ENCODE measurements at regions not wholly inside any gene's neighbourhood (a gene's known extent, or its start where the extent isn't known, plus 50 kb on each side); places are given as distances from the start of the nearest gene placed in this dataset.
"Not testable (repeated sequence)": the region's sequence is repeated elsewhere in the genome, so short reads cannot be mapped to it uniquely, and the experiment has no call there.

- H2AFZ ChIP-seq: no peak overlapping the region
- H3K4me3 ChIP-seq (ENCODE audit: low read depth, low read length): no peak overlapping the region
- no peaks in the 10 kb centered on the region for H3K4me1 ChIP-seq
- H3K27ac ChIP-seq: no peak overlapping the region
- H3K9ac ChIP-seq: no peak overlapping the region
- H3K36me3 ChIP-seq (ENCODE audit: control insufficient read depth, insufficient read depth, low read length): no peaks in the 10 kb centered on the region
- TF ChIP-seq CTCF (IDR thresholded peaks at IDR 0.05): no peak
- no peak overlapping the region for H3K4me2 ChIP-seq (ENCODE audit: low read length)
- H3K9me3 ChIP-seq (ENCODE audit: control insufficient read depth, low read length): no peaks in the 10 kb centered on the region
- no peaks in the 10 kb centered on the region for H3K27me3 ChIP-seq (ENCODE audit: control insufficient read depth, insufficient read depth, low read length)
- H3K79me2 ChIP-seq: no peaks in the 10 kb centered on the region
Measured at GRCh38 chr2:144738749-144739148, 218.8 kb upstream of the ZEB2 start.

- no peak overlapping the region for H3K4me3 ChIP-seq (ENCODE audit: low read depth, low read length)
- H3K27ac ChIP-seq: no peak overlapping the region
- no peak for TF ChIP-seq CTCF (IDR thresholded peaks at IDR 0.05)
- no peak overlapping the region for H2AFZ ChIP-seq
- H3K36me3 ChIP-seq (ENCODE audit: control insufficient read depth, insufficient read depth, low read length): no peaks in the 10 kb centered on the region
- no peaks in the 10 kb centered on the region for H3K79me2 ChIP-seq
- H3K9ac ChIP-seq: no peak overlapping the region
- no peaks in the 10 kb centered on the region for H3K4me1 ChIP-seq
- no peaks in the 10 kb centered on the region for H3K9me3 ChIP-seq (ENCODE audit: control insufficient read depth, low read length)
- no peak overlapping the region for H3K4me2 ChIP-seq (ENCODE audit: low read length)
- no peaks in the 10 kb centered on the region for H3K27me3 ChIP-seq (ENCODE audit: control insufficient read depth, insufficient read depth, low read length)
Measured at GRCh38 chr2:144730711-144731110, 210.8 kb upstream of the ZEB2 start.

- H3K27ac ChIP-seq; H3K9me3 ChIP-seq (ENCODE audit: control insufficient read depth, low read length); H3K9ac ChIP-seq; H3K36me3 ChIP-seq (ENCODE audit: control insufficient read depth, insufficient read depth, low read length); H3K4me2 ChIP-seq (ENCODE audit: low read length); H3K27me3 ChIP-seq (ENCODE audit: control insufficient read depth, insufficient read depth, low read length); H3K79me2 ChIP-seq; H3K4me1 ChIP-seq; H3K4me3 ChIP-seq (ENCODE audit: low read depth, low read length); H2AFZ ChIP-seq: not testable (repeated sequence)
Measured at GRCh38 chr2:144724460-144724859, 204.5 kb upstream of the ZEB2 start.

GRCh38 chr2:144718376-144718775, 198.5 kb upstream of the ZEB2 start:
- no peak overlapping the region for H3K9ac ChIP-seq
- no peaks in the 10 kb centered on the region for H3K4me1 ChIP-seq
- H3K4me3 ChIP-seq (ENCODE audit: low read depth, low read length): no peak overlapping the region
- no peak for TF ChIP-seq CTCF (IDR thresholded peaks at IDR 0.05)
- no peak overlapping the region for H3K27ac ChIP-seq
- no peaks in the 10 kb centered on the region for H3K9me3 ChIP-seq (ENCODE audit: control insufficient read depth, low read length)
- no peaks in the 10 kb centered on the region for H3K36me3 ChIP-seq (ENCODE audit: control insufficient read depth, insufficient read depth, low read length)
- H3K79me2 ChIP-seq: no peaks in the 10 kb centered on the region
- H3K27me3 ChIP-seq (ENCODE audit: control insufficient read depth, insufficient read depth, low read length): no peaks in the 10 kb centered on the region
- H3K4me2 ChIP-seq (ENCODE audit: low read length): no peak overlapping the region
- H2AFZ ChIP-seq: no peak overlapping the region

GRCh38 chr2:144715992-144716391, 196.1 kb upstream of the ZEB2 start:
- no peaks in the 10 kb centered on the region for H3K9me3 ChIP-seq (ENCODE audit: control insufficient read depth, low read length)
- H3K79me2 ChIP-seq: no peaks in the 10 kb centered on the region
- no peaks in the 10 kb centered on the region for H3K36me3 ChIP-seq (ENCODE audit: control insufficient read depth, insufficient read depth, low read length)
- no peak overlapping the region for H3K4me3 ChIP-seq (ENCODE audit: low read depth, low read length)
- no peak overlapping the region for H3K4me2 ChIP-seq (ENCODE audit: low read length)
- TF ChIP-seq CTCF (IDR thresholded peaks at IDR 0.05): no peak
- no peak overlapping the region for H3K9ac ChIP-seq
- H3K27ac ChIP-seq: no peak overlapping the region
- H3K4me1 ChIP-seq: no peaks in the 10 kb centered on the region
- H2AFZ ChIP-seq: no peak overlapping the region
- H3K27me3 ChIP-seq (ENCODE audit: control insufficient read depth, insufficient read depth, low read length): no peaks in the 10 kb centered on the region

All from parathyroid adenoma (tissue), 2 donors.